OCI-LY1 (cell line): ENCODE measurements at regions not wholly inside any gene's neighbourhood (a gene's known extent, or its start where the extent isn't known, plus 50 kb on each side); places are given as distances from the start of the nearest gene placed in this dataset.
"Not testable (repeated sequence)": the region's sequence is repeated elsewhere in the genome, so short reads cannot be mapped to it uniquely, and the experiment has no call there.

ENCODE experiments used
- H2AFZ ChIP-seq: fragments of 200-600 bp; sonication (generic), shearing (Covaris generic); 2 replicates; pipeline ENCODE4 v1.6.0; 2014; ENCODE audit warnings: antibody characterized with exemption, mild to moderate bottlenecking, low read length
- H3F3A ChIP-seq: fragments of 200-600 bp; sonication (generic), shearing (Covaris generic); 2 replicates; pipeline ENCODE4 v1.6.0; 2014; ENCODE audit warnings: mild to moderate bottlenecking, antibody characterized with exemption, low read length, moderate library complexity; ENCODE audit not compliant: insufficient read depth
- H3K27ac ChIP-seq: fragments of 200-600 bp; sonication (generic); 2 replicates; pipeline ENCODE4 v1.5.1; 2014; ENCODE audit warnings: low read length, mixed run types, mild to moderate bottlenecking, low read depth; ENCODE audit not compliant: poor library complexity, severe bottlenecking
- H3K27me3 ChIP-seq: fragments of 200-600 bp; sonication (generic); 2 replicates; pipeline ENCODE4 v1.6.0; 2014; ENCODE audit warnings: antibody characterized with exemption, mild to moderate bottlenecking, low read length, moderate library complexity; ENCODE audit not compliant: insufficient read depth
- H3K36me3 ChIP-seq: fragments of 200-600 bp; sonication (generic); 2 replicates; pipeline ENCODE4 v1.6.1; 2014; ENCODE audit warnings: mild to moderate bottlenecking, antibody characterized with exemption, low read length, moderate library complexity, mixed read lengths; ENCODE audit not compliant: insufficient read depth
- H3K4me1 ChIP-seq: fragments of 200-600 bp; sonication (generic); 2 replicates; pipeline ENCODE4 v1.5.1; 2014; ENCODE audit warnings: mild to moderate bottlenecking, low read length, moderate library complexity; ENCODE audit not compliant: insufficient read depth, severe bottlenecking
- H3K4me2 ChIP-seq: fragments of 200-600 bp; sonication (generic), shearing (Covaris generic); 2 replicates; pipeline ENCODE4 v1.6.1; 2014; ENCODE audit warnings: low read length
- H3K4me3 ChIP-seq: fragments of 200-600 bp; sonication (generic); 2 replicates; pipeline ENCODE4 v1.5.1; 2014; ENCODE audit warnings: low read length, low read depth, mild to moderate bottlenecking, mixed read lengths; ENCODE audit not compliant: poor library complexity, severe bottlenecking
- H3K79me2 ChIP-seq: fragments of 200-600 bp; shearing (Covaris generic); 2 replicates; pipeline ENCODE4 v1.6.1; 2016; ENCODE audit warnings: mixed run types, low read length, mixed read lengths; ENCODE audit not compliant: insufficient read depth
- H3K9ac ChIP-seq: fragments of 200-600 bp; sonication (generic), shearing (Covaris generic); 2 replicates; pipeline ENCODE4 v1.6.1; 2014; ENCODE audit warnings: mild to moderate bottlenecking, low read length, mixed read lengths
- H3K9me2 ChIP-seq: fragments of 200-600 bp; sonication (generic), shearing (Covaris generic); 2 replicates; pipeline ENCODE4 v1.6.1; 2014; ENCODE audit warnings: low read depth, mild to moderate bottlenecking, low read length, mixed read lengths
- H3K9me3 ChIP-seq: fragments of 200-600 bp; shearing (Covaris generic); 2 replicates; pipeline ENCODE4 v1.6.1; 2014; ENCODE audit warnings: low read length, mixed read lengths
- H4K20me1 ChIP-seq: fragments of 200-600 bp; sonication (generic), shearing (Covaris generic); 2 replicates; pipeline ENCODE4 v1.6.0; 2016; ENCODE audit warnings: mild to moderate bottlenecking, low read length; ENCODE audit not compliant: insufficient read depth
- EZH2 ChIP-seq: fragments of 200-600 bp; sonication (generic), shearing (Covaris generic); IDR thresholded peaks from 2 replicates; pipeline ENCODE4 v1.8.0; 2017; ENCODE audit warnings: borderline replicate concordance, mixed run types, mild to moderate bottlenecking, antibody characterized with exemption, low read length, moderate library complexity, mixed read lengths
- TF ChIP-seq, protein P1 (sequence below): fragments of 200-600 bp; sonication (generic), shearing (Covaris generic); IDR thresholded peaks from 2 replicates; pipeline ENCODE4 v1.5.1; 2017; ENCODE audit warnings: mild to moderate bottlenecking, antibody characterized with exemption, low read length, moderate library complexity, mixed read lengths

GRCh38 chr21:30033441-30033840 is 93.6 kb upstream of the GRIK1 start:
- no peaks in the 10 kb centered on the region for H3K27me3 ChIP-seq
- no peak overlapping the region for H3K27ac ChIP-seq
- no peaks in the 10 kb centered on the region for H3K9me2 ChIP-seq
- H3K79me2 ChIP-seq, result no peaks in the 10 kb centered on the region
- no peaks in the 10 kb centered on the region for H3K36me3 ChIP-seq
- H4K20me1 ChIP-seq, result no peaks in the 10 kb centered on the region
- TF ChIP-seq EZH2, result no peak
- TF ChIP-seq, protein P1, sequence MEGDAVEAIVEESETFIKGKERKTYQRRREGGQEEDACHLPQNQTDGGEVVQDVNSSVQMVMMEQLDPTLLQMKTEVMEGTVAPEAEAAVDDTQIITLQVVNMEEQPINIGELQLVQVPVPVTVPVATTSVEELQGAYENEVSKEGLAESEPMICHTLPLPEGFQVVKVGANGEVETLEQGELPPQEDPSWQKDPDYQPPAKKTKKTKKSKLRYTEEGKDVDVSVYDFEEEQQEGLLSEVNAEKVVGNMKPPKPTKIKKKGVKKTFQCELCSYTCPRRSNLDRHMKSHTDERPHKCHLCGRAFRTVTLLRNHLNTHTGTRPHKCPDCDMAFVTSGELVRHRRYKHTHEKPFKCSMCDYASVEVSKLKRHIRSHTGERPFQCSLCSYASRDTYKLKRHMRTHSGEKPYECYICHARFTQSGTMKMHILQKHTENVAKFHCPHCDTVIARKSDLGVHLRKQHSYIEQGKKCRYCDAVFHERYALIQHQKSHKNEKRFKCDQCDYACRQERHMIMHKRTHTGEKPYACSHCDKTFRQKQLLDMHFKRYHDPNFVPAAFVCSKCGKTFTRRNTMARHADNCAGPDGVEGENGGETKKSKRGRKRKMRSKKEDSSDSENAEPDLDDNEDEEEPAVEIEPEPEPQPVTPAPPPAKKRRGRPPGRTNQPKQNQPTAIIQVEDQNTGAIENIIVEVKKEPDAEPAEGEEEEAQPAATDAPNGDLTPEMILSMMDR, result no peak
- no peak overlapping the region for H2AFZ ChIP-seq
- H3K9ac ChIP-seq, result no peak overlapping the region
- H3K4me1 ChIP-seq, result no peaks in the 10 kb centered on the region
- H3K4me3 ChIP-seq, result no peak overlapping the region
- no peaks in the 10 kb centered on the region for H3F3A ChIP-seq
- no peak overlapping the region for H3K4me2 ChIP-seq
- H3K9me3 ChIP-seq, result no peaks in the 10 kb centered on the region

GRCh38 chr21:30030416-30030815 is 90.6 kb upstream of the GRIK1 start:
- Histone ChIP-seq H3F3A (no peaks in the 10 kb centered on the region), H3K4me2 (no peak overlapping the region), H3K9ac (no peak overlapping the region), H3K9me2 (no peaks in the 10 kb centered on the region), H4K20me1 (no peaks in the 10 kb centered on the region), H3K9me3 (no peaks in the 10 kb centered on the region), H3K4me3 (no peak overlapping the region), H3K79me2 (no peaks in the 10 kb centered on the region), H3K27ac (no peak overlapping the region), H3K27me3 (no peaks in the 10 kb centered on the region), H2AFZ (no peak overlapping the region), H3K36me3 (no peaks in the 10 kb centered on the region), H3K4me1 (no peaks in the 10 kb centered on the region)
- TF ChIP-seq EZH2, result no peak

- no peaks in the 10 kb centered on the region for H3K79me2 ChIP-seq
- TF ChIP-seq EZH2, result no peak
- TF ChIP-seq, protein P1, result no peak
- no peaks in the 10 kb centered on the region for H4K20me1 ChIP-seq
- no peak overlapping the region for H2AFZ ChIP-seq
- no peak overlapping the region for H3K9ac ChIP-seq
- no peaks in the 10 kb centered on the region for H3K27me3 ChIP-seq
- H3K4me3 ChIP-seq, result no peak overlapping the region
- H3K27ac ChIP-seq, result no peak overlapping the region
- H3F3A ChIP-seq, result no peaks in the 10 kb centered on the region
- H3K4me2 ChIP-seq, result no peak overlapping the region
- H3K4me1 ChIP-seq, result no peaks in the 10 kb centered on the region
- H3K9me3 ChIP-seq, result no peaks in the 10 kb centered on the region
- H3K9me2 ChIP-seq, result no peaks in the 10 kb centered on the region
- no peaks in the 10 kb centered on the region for H3K36me3 ChIP-seq
Observed at GRCh38 chr21:30028537-30028936, 88.7 kb upstream of the GRIK1 start.

GRCh38 chr21:30027986-30028385 is 88.2 kb upstream of the GRIK1 start:
- Histone ChIP-seq H3K27ac (no peak overlapping the region), H3K36me3 (no peaks in the 10 kb centered on the region), H3K27me3 (no peaks in the 10 kb centered on the region), H4K20me1 (no peaks in the 10 kb centered on the region), H3K9ac (no peak overlapping the region), H3K4me3 (no peak overlapping the region), H2AFZ (no peak overlapping the region), H3K9me2 (no peaks in the 10 kb centered on the region), H3K79me2 (no peaks in the 10 kb centered on the region), H3K9me3 (no peaks in the 10 kb centered on the region), H3K4me1 (no peaks in the 10 kb centered on the region), H3K4me2 (no peak overlapping the region), H3F3A (no peaks in the 10 kb centered on the region)
- TF ChIP-seq EZH2, result no peak
- TF ChIP-seq, protein P1, result no peak

DNA sequence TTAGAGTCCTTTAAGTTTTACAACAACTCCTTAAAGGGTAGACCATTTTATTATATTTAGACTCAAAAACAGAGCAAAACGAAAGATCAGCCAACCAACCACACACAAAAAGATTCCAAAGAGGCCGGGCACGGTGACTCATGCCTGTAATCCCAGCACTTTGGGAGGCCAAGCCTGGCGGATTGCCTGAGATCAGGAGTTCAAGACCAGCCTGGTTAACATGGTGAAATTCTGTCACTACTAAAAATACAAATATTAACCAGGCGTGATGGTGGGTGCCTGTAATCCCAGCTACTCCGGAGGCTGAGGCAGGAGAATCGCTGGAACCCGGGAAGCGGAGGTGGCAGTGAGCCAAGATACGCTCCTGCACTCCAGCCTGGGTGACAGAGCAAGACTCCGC is 83.3 kb upstream of the GRIK1 start:
- H3K27ac ChIP-seq, H3K9ac ChIP-seq, H3K9me3 ChIP-seq, H2AFZ ChIP-seq, H3K4me2 ChIP-seq, H3K27me3 ChIP-seq, H3K79me2 ChIP-seq, H3K36me3 ChIP-seq, H3K4me1 ChIP-seq, H3K4me3 ChIP-seq, H3F3A ChIP-seq, H3K9me2 ChIP-seq, H4K20me1 ChIP-seq: not testable (repeated sequence)
